Activated naive CD4-positive, alpha-beta T cell treated with anti-CD3 and anti-CD28 coated beads, Interleukin-2, amount 50 U/mL, for 24 hours (primary cell): ENCODE measurements at regions not wholly inside any gene's neighbourhood (a gene's known extent, or its start where the extent isn't known, plus 50 kb on each side); places are given as distances from the start of the nearest gene placed in this dataset.

Experiments
- H3K27ac Mint-ChIP-seq: one replicate; pipeline ENCODE4 v1.8.0; 2021; ENCODE audit warnings: mild to moderate bottlenecking, mixed read lengths
- H3K27me3 Mint-ChIP-seq: one replicate; pipeline ENCODE4 v1.8.0; 2021; ENCODE audit warnings: mixed read lengths
- H3K36me3 Mint-ChIP-seq: one replicate; pipeline ENCODE4 v1.8.0; 2021; ENCODE audit warnings: mixed read lengths
- H3K4me1 Mint-ChIP-seq: one replicate; pipeline ENCODE4 v1.8.0; 2021; ENCODE audit warnings: mixed read lengths
- H3K4me3 Mint-ChIP-seq: one replicate; pipeline ENCODE4 v1.8.0; 2021; ENCODE audit warnings: mild to moderate bottlenecking, mixed read lengths
- H3K9me3 Mint-ChIP-seq: one replicate; pipeline ENCODE4 v1.8.0; 2021; ENCODE audit warnings: mixed read lengths

DNA sequence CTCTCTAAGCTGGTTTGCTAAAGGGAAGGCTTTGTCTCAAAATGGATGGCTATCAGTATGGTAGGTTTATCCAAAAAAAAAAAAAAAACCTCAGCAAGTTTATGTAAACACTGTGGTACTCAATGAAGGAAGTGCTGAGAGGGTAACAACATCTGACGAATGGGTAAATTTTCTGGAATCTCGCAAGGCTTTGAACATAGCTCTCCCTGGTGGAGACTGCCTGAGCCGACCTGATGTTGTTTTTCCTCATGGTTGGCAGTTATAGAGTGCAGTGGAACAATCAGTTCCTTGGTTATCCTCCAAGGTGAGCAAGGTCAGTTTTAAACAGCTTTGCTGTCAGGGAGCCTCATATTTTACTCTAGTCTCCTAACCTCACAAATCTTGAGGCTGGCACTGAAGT, 94.6 kb downstream of the ZPLD1 start:
- Mint-ChIP-seq H3K27ac (no peak overlapping the region), H3K4me3 (no peak overlapping the region), H3K27me3 (peaks cover 4% of the 10 kb centered on the region), H3K4me1 (peaks cover 4% of the 10 kb centered on the region), H3K9me3 (no peaks in the 10 kb centered on the region), H3K36me3 (no peaks in the 10 kb centered on the region)

DNA sequence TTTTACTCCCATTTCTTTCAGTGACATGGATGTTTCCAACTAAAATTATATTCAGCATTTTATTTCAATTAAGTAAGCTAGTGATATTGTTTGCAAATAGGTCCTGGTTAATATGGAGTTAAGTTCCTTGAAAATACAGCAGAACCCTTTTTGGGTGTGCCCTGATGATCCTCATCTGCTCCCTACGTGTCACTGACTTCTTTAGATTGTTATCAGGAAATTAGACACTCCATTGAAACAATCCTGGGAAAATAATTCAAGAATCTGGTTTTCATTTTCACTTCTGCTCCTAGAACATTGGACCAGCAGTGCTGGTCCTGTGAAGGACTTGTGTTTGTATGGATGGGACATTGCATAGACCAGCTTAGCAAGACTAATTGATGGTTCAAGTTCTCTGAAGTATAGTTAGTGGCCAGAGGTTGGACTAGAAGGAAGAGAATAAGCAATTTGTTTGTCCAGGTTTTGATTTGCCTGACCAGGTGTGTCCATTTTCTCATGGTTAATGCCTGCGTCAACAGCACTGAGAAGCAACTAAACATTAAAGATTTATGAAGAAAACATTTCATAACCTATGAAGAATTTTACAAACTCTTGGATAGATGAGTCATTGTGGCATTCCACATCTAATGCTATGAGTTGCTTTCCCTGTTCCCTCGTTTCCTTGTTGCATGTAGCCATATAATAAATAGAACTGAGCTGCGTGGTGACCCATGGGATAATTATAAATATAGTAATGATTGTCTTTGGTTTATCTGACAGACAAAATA, 95.8 kb downstream of the ZPLD1 start:
- H3K9me3 Mint-ChIP-seq, result no peaks in the 10 kb centered on the region

DNA sequence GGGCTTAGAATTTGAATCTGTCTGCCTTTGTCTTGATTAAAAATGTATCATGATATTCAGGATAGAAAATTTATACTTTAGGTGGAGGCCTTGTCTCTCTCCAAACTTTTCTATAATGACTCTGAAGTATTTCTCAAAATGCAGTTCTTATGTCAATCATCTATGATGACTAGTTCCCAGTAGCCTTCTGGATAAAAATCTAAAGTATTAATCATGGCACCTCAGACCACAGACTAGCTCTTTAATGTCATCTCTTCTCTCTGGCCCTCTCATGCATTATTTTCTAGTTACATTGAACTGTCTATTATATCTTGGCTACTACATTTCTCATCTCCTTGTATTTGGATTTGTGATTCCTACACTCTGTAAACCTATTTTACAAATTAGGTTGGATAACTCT, 96.9 kb downstream of the ZPLD1 start:
- Mint-ChIP-seq H3K27me3 (no peaks in the 10 kb centered on the region), H3K9me3 (no peaks in the 10 kb centered on the region), H3K4me1 (peaks cover 4% of the 10 kb centered on the region), H3K4me3 (no peak overlapping the region), H3K27ac (no peak overlapping the region), H3K36me3 (no peaks in the 10 kb centered on the region)

More for the DNA sequence above, 95.8 kb downstream of the ZPLD1 start:
- no peak overlapping the region for H3K4me3 Mint-ChIP-seq
- peaks cover 3% of the 10 kb centered on the region for H3K27me3 Mint-ChIP-seq
- no peak overlapping the region for H3K27ac Mint-ChIP-seq
- H3K4me1 Mint-ChIP-seq, result peaks cover 4% of the 10 kb centered on the region
- no peaks in the 10 kb centered on the region for H3K36me3 Mint-ChIP-seq

DNA sequence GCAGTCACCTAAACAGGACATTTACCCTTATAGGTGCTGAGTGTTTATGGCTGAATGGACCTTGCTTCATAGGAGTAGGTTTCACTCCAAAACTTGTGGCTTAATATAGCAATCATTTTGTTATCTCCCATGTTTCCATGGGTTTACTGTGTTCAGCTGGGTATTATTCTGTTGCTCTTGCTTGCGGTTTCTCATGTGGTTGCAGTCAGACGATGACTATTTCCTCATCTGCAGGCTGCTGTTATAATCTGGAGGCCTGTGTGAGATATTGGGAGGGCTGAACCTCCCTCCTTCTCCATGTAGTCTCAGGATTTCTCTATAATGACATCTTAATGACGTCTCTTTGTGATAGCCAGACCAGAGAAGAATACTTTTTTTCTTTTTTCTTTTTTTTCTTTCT, 98.1 kb downstream of the ZPLD1 start:
- Mint-ChIP-seq H3K4me1 (peaks cover 4% of the 10 kb centered on the region), H3K27me3 (no peaks in the 10 kb centered on the region), H3K4me3 (no peak overlapping the region), H3K9me3 (no peaks in the 10 kb centered on the region), H3K27ac (no peak overlapping the region), H3K36me3 (no peaks in the 10 kb centered on the region)

DNA sequence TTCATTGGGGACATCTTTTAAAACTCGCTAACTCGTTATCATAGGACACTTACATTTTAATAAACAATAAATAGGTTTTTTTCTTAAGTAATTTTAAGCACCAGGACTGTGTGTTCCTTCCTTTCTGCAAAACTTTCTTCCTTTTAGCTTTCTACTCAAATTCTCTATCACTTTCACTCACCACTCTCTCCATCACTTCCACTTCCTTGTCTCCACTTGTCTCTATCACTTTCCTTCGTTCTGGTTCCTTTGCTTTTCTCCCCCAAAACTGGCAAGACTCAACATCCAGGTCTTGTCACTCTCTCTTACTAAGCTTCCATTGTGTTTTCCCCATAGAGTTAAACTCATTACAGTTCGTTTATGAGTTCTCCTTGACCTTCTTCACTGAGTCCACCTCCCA, 99.0 kb downstream of the ZPLD1 start:
- Mint-ChIP-seq H3K27me3 (no peaks in the 10 kb centered on the region), H3K4me1 (peaks cover 4% of the 10 kb centered on the region), H3K9me3 (no peaks in the 10 kb centered on the region), H3K4me3 (no peak overlapping the region), H3K36me3 (no peaks in the 10 kb centered on the region), H3K27ac (no peak overlapping the region)

DNA sequence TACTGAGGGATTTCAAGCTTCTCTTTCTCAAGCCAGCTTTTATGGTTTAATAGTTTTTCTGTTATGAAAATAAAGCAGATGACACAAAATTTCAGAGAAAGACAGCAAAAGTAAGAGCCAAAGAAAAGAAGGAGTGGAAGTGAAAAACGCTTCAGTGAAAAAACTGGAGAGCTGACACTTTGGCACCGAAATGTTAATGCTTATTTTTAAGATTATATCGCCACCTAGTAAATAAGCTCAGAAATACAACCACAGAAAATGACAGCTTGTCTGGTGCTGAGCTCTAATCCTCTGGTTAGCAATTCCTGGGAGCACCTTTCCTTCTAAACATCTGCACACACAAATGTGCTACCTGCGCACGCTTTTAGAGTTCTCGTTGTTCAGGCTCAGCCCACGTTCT, 101.6 kb downstream of the ZPLD1 start:
- Mint-ChIP-seq H3K27ac (no peak overlapping the region), H3K4me3 (no peak overlapping the region), H3K4me1 (peaks cover 4% of the 10 kb centered on the region), H3K36me3 (no peaks in the 10 kb centered on the region), H3K9me3 (no peaks in the 10 kb centered on the region), H3K27me3 (peaks cover 4% of the 10 kb centered on the region)

DNA sequence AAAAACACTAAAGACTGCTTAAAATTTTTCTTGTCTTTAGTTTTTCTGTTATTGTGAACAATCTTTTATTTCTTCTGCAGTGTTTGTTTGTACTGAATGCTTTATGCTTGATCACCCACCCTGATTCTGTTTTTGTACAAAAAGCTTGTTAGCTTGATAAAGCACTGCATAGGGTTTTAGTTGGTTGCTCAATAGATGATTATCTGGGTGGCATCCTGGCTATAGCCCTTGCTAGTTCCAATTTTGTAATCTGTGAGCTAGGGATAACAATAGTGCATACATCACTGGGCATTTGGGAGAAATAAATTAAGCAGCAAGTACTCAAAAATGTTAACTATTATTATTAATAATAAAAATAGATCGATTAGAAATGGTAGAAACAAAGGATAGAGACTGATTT, 102.3 kb downstream of the ZPLD1 start:
- H3K9me3 Mint-ChIP-seq, result no peaks in the 10 kb centered on the region
- H3K4me1 Mint-ChIP-seq, result peaks cover 4% of the 10 kb centered on the region
- H3K4me3 Mint-ChIP-seq, result no peak overlapping the region
- no peaks in the 10 kb centered on the region for H3K36me3 Mint-ChIP-seq
- H3K27me3 Mint-ChIP-seq, result peaks cover 4% of the 10 kb centered on the region
- no peak overlapping the region for H3K27ac Mint-ChIP-seq

DNA sequence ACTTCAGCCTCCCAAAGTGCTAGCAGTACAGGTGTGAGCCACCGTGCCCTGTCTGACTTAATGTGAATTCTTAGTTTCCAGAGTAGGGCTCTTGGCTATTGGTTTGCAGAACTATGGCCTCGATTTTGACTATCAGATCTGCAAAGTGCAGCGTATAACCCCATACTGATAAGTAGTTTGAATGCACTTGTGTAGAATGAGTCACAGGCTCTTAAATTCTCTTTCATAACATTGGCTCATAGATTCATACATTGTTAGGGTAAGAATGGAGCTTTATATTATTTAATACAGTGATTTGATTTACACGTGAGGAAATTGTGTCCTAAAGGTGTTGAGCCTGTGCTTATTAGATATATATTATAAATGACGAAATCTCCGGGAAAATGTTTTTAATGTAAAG, 109.9 kb downstream of the ZPLD1 start:
- H3K4me3 Mint-ChIP-seq, result no peak overlapping the region
- H3K27me3 Mint-ChIP-seq, result peaks cover 4% of the 10 kb centered on the region
- H3K4me1 Mint-ChIP-seq, result no peaks in the 10 kb centered on the region
- no peaks in the 10 kb centered on the region for H3K9me3 Mint-ChIP-seq
- no peaks in the 10 kb centered on the region for H3K36me3 Mint-ChIP-seq
- H3K27ac Mint-ChIP-seq, result no peak overlapping the region

DNA sequence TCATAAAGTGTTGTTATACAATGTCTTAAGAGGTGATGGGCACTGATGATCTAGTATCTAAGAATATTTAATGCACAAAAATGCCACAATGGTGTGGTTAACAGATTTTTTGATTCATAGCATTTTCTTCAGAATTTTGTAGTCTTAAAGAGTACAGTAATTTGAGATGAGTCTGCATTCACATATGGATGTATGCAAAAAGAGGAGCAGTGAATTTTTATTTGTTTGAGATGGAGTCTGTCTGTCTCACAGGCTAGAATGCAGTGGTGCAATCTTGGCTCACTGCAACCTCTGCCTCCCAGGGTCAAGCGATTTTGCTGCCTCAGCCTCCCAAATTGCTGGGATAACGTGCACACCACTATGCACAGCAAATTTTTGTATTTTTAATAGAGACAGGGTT, 110.5 kb downstream of the ZPLD1 start:
- H3K27me3 Mint-ChIP-seq, result peaks cover 4% of the 10 kb centered on the region
- H3K27ac Mint-ChIP-seq, result no peak overlapping the region
- no peaks in the 10 kb centered on the region for H3K4me1 Mint-ChIP-seq
- H3K4me3 Mint-ChIP-seq, result no peak overlapping the region
- no peaks in the 10 kb centered on the region for H3K9me3 Mint-ChIP-seq
- no peaks in the 10 kb centered on the region for H3K36me3 Mint-ChIP-seq

DNA sequence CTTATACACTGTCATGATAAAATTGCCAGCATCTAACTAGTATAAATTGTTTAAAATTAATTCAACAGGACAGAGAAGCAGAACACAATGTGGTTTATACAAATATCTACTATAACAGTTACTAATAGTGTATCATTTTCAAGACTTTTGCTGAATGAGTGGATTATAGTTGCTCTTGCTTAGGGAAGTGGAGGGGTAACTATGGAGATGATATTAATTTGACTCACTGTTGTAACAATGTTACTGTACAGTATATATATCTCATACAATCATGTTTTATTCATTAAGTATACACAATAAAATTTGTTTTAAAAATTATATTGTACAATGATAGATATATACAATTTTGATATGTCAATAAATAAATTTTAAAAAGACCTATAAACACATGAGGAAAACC, 119.1 kb downstream of the ZPLD1 start:
- H3K36me3 Mint-ChIP-seq, result no peaks in the 10 kb centered on the region
- H3K27me3 Mint-ChIP-seq, result peaks cover 6% of the 10 kb centered on the region
- no peaks in the 10 kb centered on the region for H3K4me1 Mint-ChIP-seq
- H3K27ac Mint-ChIP-seq, result no peak overlapping the region
- no peaks in the 10 kb centered on the region for H3K9me3 Mint-ChIP-seq
- no peak overlapping the region for H3K4me3 Mint-ChIP-seq

DNA sequence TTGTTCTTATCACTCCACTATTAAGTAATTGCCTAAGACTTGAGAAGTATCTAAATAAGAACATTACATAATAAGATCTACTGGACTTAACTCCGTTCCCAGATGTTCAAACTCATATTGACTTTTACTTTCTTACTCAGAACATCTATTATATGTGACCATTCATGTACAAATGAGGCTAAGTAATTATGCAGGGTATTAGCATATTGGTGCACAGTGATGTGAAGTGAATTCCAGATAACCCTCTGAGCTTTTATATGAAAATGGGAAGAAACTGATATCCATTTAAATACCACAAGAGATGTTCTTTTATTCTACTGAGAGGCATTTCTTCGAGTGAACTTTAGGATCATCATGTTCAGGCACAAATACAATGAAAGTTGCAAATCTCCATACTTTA, 135.7 kb downstream of the ZPLD1 start:
- Mint-ChIP-seq H3K4me1 (no peaks in the 10 kb centered on the region), H3K36me3 (peaks cover 2% of the 10 kb centered on the region), H3K27me3 (peaks cover 13% of the 10 kb centered on the region), H3K27ac (no peak overlapping the region), H3K4me3 (no peak overlapping the region), H3K9me3 (peaks cover 9% of the 10 kb centered on the region)

DNA sequence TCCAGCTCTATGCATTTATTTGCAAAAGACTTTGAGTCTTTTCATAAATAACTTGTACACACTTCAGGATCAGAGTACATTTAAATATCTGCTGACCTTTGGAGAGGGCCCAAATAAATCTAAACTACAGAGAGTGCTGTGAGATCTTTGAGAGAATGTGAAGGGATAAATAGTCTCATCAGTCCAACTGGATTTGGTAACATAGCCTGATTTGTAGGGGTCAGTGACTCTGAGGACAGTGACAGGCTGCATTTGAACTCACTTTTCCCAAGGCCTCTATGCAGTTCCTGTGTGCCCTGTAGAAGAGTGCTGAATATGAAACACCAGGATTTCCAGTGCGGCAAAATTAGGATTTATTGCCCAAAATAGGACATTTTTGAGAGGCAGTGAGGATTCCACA, 136.2 kb downstream of the ZPLD1 start:
- Mint-ChIP-seq H3K9me3 (peaks cover 6% of the 10 kb centered on the region), H3K27me3 (peaks cover 11% of the 10 kb centered on the region), H3K36me3 (peaks cover 2% of the 10 kb centered on the region), H3K27ac (no peak overlapping the region), H3K4me3 (no peak overlapping the region), H3K4me1 (no peaks in the 10 kb centered on the region)

DNA sequence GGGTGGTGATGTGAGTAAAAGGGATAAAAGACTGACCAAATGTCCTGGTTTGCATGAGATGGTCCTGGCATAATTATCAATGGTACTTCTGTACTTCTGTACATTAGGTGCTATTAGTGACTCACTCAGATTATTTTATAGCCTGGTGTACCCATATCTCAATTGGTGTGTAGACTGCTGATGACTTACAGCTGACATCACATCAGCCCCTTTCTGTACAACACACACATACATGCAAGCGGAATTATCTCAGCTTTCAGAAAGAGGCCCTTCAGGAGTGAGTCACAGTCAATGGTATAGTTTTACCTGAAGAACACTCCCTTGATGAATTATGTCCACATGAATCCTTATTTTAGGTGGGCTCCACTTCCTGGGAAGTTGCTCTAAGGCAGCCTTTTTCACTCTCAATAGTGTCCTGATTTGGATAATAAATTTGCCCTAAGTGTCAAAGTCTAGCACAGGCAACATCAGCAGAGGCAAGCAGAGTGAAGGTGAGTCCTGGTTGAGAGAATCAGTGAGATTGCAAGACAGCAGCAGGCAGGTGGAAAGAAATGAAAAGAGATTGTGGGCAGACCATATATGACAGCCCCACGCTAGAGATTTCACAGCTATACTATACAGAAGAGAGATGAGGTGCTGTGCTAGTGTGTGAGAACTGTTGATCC, 137.0 kb downstream of the ZPLD1 start:
- no peaks in the 10 kb centered on the region for H3K4me1 Mint-ChIP-seq
- H3K27me3 Mint-ChIP-seq, result peaks cover 8% of the 10 kb centered on the region
- H3K36me3 Mint-ChIP-seq, result no peaks in the 10 kb centered on the region
- no peaks in the 10 kb centered on the region for H3K9me3 Mint-ChIP-seq
- no peak overlapping the region for H3K27ac Mint-ChIP-seq
- no peak overlapping the region for H3K4me3 Mint-ChIP-seq

DNA sequence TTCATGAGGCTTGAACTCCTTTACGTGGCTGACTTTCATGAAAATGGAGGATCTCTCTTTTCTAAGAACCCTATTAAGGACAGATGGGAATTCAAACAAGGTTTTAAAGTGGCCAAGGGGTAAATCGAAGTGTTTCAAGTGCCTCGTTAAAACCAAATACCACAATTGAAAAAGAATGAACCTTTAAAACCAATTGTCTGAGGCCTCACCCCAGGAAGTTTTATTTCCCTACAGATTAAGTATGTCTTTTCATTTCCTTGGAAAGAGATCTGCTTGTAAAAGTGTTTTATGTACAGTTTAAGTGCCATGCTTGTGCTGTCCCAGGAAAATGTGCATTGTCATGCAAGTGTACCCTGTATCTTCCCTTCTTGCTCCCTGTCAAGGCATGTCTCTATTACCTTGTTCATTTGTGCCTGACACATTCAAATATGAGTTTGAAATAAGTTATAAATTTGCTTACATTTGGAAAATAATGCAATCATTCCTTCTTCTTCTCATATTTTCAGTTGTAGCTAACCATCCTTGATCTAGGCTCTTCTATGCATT, 138.7 kb downstream of the ZPLD1 start:
- no peaks in the 10 kb centered on the region for H3K9me3 Mint-ChIP-seq
- no peak overlapping the region for H3K27ac Mint-ChIP-seq
- H3K27me3 Mint-ChIP-seq, result peaks cover 3% of the 10 kb centered on the region
- H3K4me1 Mint-ChIP-seq, result no peaks in the 10 kb centered on the region
- H3K36me3 Mint-ChIP-seq, result no peaks in the 10 kb centered on the region
- H3K4me3 Mint-ChIP-seq, result no peak overlapping the region

DNA sequence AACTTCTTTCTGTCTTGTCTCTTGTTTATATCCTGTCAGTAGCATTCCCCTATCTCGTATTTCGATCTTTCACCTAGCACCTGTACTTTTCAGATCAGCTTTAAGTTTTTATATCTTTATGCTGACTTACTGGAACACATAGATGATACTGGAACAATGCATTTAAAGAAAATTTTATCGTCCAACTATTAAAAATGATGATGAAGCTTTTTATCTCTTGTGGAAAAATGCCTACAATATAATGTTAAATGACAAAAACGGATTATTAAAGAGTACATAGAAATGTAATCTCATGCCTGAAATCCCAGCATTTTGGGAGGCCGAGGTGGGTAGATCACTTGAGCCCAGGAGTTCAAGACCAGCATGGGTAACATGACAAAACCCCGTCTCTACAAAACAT, 139.5 kb downstream of the ZPLD1 start:
- Mint-ChIP-seq H3K4me3 (no peak overlapping the region), H3K9me3 (no peaks in the 10 kb centered on the region), H3K27ac (no peak overlapping the region), H3K4me1 (no peaks in the 10 kb centered on the region), H3K27me3 (peaks cover 3% of the 10 kb centered on the region), H3K36me3 (no peaks in the 10 kb centered on the region)

DNA sequence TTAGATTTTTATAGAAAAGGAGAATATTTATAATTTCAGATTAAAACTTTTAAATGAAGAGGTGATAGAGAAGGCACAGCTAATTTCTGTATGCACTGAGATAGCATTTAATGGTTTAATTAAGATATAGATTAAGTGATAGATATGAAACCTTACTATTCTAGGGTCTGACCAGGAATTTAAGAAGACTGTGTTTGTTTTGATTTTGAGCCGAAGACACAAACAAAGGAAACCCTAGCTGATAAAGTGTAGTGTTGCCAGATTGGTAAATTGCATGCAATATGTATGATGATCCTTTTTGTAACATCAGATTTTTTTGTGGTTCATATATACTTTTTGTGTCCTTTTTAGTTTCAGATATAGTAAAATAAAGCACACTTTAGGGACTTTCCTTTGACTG, 141.8 kb downstream of the ZPLD1 start:
- Mint-ChIP-seq H3K4me1 (no peaks in the 10 kb centered on the region), H3K36me3 (no peaks in the 10 kb centered on the region), H3K9me3 (no peaks in the 10 kb centered on the region)

More for the DNA sequence above, 141.8 kb downstream of the ZPLD1 start:
- no peak overlapping the region for H3K4me3 Mint-ChIP-seq
- peaks cover 2% of the 10 kb centered on the region for H3K27me3 Mint-ChIP-seq
- no peak overlapping the region for H3K27ac Mint-ChIP-seq
